Smooth muscle cell (in vitro differentiated cells): ENCODE measurements at regions not wholly inside any gene's neighbourhood (a gene's known extent, or its start where the extent isn't known, plus 50 kb on each side); places are given as distances from the start of the nearest gene placed in this dataset.

Source experiments
- DNase-seq: peaks from one replicate; lab custom pipeline; 2025; ENCODE audit not compliant: unreplicated experiment; lab: John Stamatoyannopoulos, UW
- H2AFZ ChIP-seq: fragments of 200-600 bp; sonication (generic); 2 replicates; pipeline ENCODE4 v1.6.0; 2016; ENCODE audit warnings: antibody characterized with exemption, low read depth, mild to moderate bottlenecking
- H3F3A ChIP-seq: fragments of 200-600 bp; sonication (generic); 2 replicates; pipeline ENCODE4 v1.6.0; 2017; ENCODE audit warnings: antibody characterized with exemption, low read depth
- H3K27ac ChIP-seq: fragments of 200-600 bp; sonication (generic); 2 replicates; pipeline ENCODE4 v1.5.1; 2016; ENCODE audit warnings: low read depth, mild to moderate bottlenecking
- H3K27me3 ChIP-seq: fragments of 200-600 bp; sonication (generic); 2 replicates; pipeline ENCODE4 v1.6.1; 2016; ENCODE audit warnings: low read depth, mild to moderate bottlenecking
- H3K36me3 ChIP-seq: fragments of 200-600 bp; sonication (generic); 2 replicates; pipeline ENCODE4 v1.5.1; 2016; ENCODE audit warnings: low read depth
- H3K4me1 ChIP-seq: fragments of 200-600 bp; sonication (generic); 2 replicates; pipeline ENCODE4 v1.5.1; 2016; ENCODE audit warnings: low read depth
- H3K4me2 ChIP-seq: fragments of 200-600 bp; sonication (generic); 2 replicates; pipeline ENCODE4 v1.6.0; 2016; ENCODE audit warnings: mild to moderate bottlenecking
- H3K4me3 ChIP-seq: fragments of 200-600 bp; sonication (generic); 2 replicates; pipeline ENCODE4 v1.5.1; 2016; ENCODE audit warnings: mild to moderate bottlenecking
- H3K79me2 ChIP-seq: fragments of 200-600 bp; sonication (generic); 2 replicates; pipeline ENCODE4 v1.6.0; 2016; ENCODE audit warnings: low read depth, mild to moderate bottlenecking
- H3K9ac ChIP-seq: fragments of 200-600 bp; sonication (generic); 2 replicates; pipeline ENCODE4 v1.6.0; 2016; ENCODE audit warnings: low read depth
- H3K9me3 ChIP-seq: fragments of 200-600 bp; sonication (generic); replicated peaks from 2 replicates; pipeline ENCODE4 v1.5.1; 2016; ENCODE audit warnings: low read depth
- H4K20me1 ChIP-seq: fragments of 200-600 bp; sonication (generic); 2 replicates; pipeline ENCODE4 v1.6.0; 2016; ENCODE audit warnings: low read depth
- WGBS: methylation state at CpG from one replicate; pipeline ENCODE4 v1.1.7; 2016; ENCODE audit warnings: low lambda C conversion rate; 5-methylcytosine and 5-hydroxymethylcytosine counted together
- TF ChIP-seq, protein P1 (sequence below): fragments of 200-600 bp; sonication (generic); IDR thresholded peaks from 2 replicates; pipeline ENCODE4 v1.5.1; 2017; ENCODE audit warnings: borderline replicate concordance, mild to moderate bottlenecking, antibody characterized with exemption; ENCODE audit not compliant: insufficient read depth, poor library complexity, severe bottlenecking

DNA sequence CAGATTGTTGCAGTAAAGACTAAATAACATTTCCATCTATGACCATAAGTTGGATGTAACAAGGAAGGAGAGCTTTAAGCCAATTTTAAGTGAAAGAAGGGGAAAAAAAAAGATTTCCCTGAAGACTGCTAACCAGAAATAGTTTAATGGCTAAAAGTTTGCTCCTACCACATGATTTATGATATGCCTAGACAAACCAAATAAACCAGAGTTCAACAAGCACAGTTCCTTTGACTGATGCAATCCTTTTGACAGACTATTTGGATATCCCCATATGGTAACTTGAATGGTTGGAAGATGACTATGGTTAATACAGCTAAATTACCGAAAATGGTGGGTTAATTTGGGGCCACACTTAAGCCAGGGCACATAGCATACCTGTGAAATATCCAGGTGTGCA is 338.5 kb downstream of the CETN3 start:
- no peaks in the 10 kb centered on the region for H3K4me1 ChIP-seq
- H3K9ac ChIP-seq: no peak overlapping the region
- H3K4me2 ChIP-seq: no peak overlapping the region
- no peak overlapping the region for H3K27ac ChIP-seq
- H2AFZ ChIP-seq: no peak overlapping the region
- TF ChIP-seq, protein P1, sequence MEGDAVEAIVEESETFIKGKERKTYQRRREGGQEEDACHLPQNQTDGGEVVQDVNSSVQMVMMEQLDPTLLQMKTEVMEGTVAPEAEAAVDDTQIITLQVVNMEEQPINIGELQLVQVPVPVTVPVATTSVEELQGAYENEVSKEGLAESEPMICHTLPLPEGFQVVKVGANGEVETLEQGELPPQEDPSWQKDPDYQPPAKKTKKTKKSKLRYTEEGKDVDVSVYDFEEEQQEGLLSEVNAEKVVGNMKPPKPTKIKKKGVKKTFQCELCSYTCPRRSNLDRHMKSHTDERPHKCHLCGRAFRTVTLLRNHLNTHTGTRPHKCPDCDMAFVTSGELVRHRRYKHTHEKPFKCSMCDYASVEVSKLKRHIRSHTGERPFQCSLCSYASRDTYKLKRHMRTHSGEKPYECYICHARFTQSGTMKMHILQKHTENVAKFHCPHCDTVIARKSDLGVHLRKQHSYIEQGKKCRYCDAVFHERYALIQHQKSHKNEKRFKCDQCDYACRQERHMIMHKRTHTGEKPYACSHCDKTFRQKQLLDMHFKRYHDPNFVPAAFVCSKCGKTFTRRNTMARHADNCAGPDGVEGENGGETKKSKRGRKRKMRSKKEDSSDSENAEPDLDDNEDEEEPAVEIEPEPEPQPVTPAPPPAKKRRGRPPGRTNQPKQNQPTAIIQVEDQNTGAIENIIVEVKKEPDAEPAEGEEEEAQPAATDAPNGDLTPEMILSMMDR: no peak
- H3K9me3 ChIP-seq: no peaks in the 10 kb centered on the region
- H4K20me1 ChIP-seq: no peaks in the 10 kb centered on the region
- no peak overlapping the region for H3K4me3 ChIP-seq
- no peaks in the 10 kb centered on the region for H3F3A ChIP-seq
- H3K36me3 ChIP-seq: no peaks in the 10 kb centered on the region
- DNase-seq: no peak
- no peaks in the 10 kb centered on the region for H3K79me2 ChIP-seq
- no peaks in the 10 kb centered on the region for H3K27me3 ChIP-seq
- 42% methylated on average over 1 of the region's 1 CpG for WGBS

DNA sequence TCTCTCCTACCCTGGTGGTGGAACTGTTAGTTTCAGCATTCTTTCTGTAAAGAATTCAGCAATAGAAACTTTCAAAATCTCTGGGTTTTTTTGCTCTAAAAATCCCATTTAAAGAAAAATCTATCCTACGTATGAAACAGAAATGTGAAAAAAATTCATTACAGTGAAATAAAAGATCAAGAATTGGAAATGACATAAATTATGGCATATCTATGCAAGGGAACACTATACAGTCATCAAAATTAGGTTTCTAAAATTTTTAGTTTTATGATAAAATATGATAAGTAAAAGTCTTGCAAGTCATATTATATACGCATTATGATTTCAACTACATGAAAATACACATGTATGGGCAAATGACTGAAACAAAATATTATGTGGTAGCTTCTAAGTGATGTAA is 342.6 kb downstream of the CETN3 start:
- Histone ChIP-seq H3K79me2 (no peaks in the 10 kb centered on the region), H3F3A (no peaks in the 10 kb centered on the region), H3K36me3 (no peaks in the 10 kb centered on the region), H3K27ac (no peak overlapping the region), H3K9me3 (no peaks in the 10 kb centered on the region), H3K9ac (no peak overlapping the region), H2AFZ (no peak overlapping the region), H3K4me2 (no peak overlapping the region), H3K4me1 (no peaks in the 10 kb centered on the region), H3K27me3 (no peaks in the 10 kb centered on the region), H4K20me1 (no peaks in the 10 kb centered on the region), H3K4me3 (no peak overlapping the region)
- no peak for DNase-seq
- TF ChIP-seq, protein P1: no peak
- 94% methylated on average over 2 of the region's 2 CpGs for WGBS

DNA sequence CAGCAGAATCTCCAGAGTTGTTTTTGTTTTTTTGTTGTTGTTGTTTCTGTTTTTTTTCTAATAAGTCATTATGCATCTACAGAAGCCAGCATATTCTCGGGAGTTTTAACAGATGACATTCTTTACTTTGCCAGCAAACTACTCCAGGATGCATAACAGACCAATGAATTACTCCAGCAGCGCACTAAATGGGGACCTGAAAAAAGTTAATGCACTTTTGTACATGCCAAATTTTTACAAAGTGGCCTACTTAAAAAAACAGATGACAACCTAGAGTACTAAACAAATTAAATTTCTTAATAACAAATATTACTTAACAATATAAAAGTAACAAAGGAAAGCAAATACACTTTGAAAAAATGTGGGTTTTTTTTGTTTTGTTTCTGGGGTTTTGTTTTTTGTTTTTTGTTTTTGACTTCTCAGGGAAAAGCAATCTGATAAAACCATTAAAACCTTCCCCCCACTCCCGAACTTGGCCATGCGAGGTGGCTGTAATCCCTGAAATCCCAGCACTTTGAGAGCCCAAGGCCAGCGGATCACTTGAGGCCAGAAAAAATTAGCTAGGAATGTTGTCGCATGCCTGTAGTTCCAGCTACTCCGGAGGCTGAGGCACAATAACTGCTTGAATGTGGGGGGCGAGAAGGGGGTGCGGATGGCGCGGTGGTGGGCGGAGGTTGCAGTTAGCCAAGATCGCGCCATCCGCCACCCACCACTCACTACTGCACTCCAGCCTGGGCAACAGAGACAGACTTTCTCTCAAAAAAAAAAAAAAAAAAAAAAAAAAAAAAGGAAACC is 352.4 kb downstream of the CETN3 start:
- WGBS: 4% methylated on average over 8 of the region's 15 CpGs

More for the DNA sequence above, 352.4 kb downstream of the CETN3 start:
- DNase-seq: no peak
- Histone ChIP-seq H3K4me1 (peaks cover 14% of the 10 kb centered on the region), H3K4me2 (peak overlapping the region; percentile 79), H3K4me3 (peak overlapping the region; percentile 4), H3K27ac (peak overlapping the region; percentile 50), H3K36me3 (no peaks in the 10 kb centered on the region), H3F3A (peaks cover 4% of the 10 kb centered on the region), H3K9ac (no peak overlapping the region), H4K20me1 (no peaks in the 10 kb centered on the region), H3K79me2 (no peaks in the 10 kb centered on the region), H3K9me3 (no peaks in the 10 kb centered on the region), H3K27me3 (no peaks in the 10 kb centered on the region), H2AFZ (no peak overlapping the region)
- TF ChIP-seq, protein P1: no peak
